ENCODE measurements at regions not wholly inside any gene's neighbourhood (a gene's known extent, or its start where the extent isn't known, plus 50 kb on each side); places are given as distances from the start of the nearest gene placed in this dataset.

GRCh38 chr9:86716326-86716922 is 230.9 kb downstream of the GAS1 start:
- no peak for ATAC-seq
- no peak for TF ChIP-seq TSHZ2 (CRISPR knock-in tag; IDR thresholded peaks at IDR 0.05)
- TF ChIP-seq RARB (CRISPR knock-in tag; IDR thresholded peaks at IDR 0.05) = no peak
- no peak for TF ChIP-seq PPARA (CRISPR knock-in tag; IDR thresholded peaks at IDR 0.05; ENCODE audit: borderline replicate concordance)
- no peak for TF ChIP-seq ZFP3 (CRISPR knock-in tag; IDR thresholded peaks at IDR 0.05)
- TF ChIP-seq CSRNP3 (CRISPR knock-in tag; IDR thresholded peaks at IDR 0.05) = no peak
- TF ChIP-seq PATZ1 (CRISPR knock-in tag; IDR thresholded peaks at IDR 0.05; ENCODE audit: borderline replicate concordance) = no peak
- no peak for TF ChIP-seq BACH2 (CRISPR knock-in tag; IDR thresholded peaks at IDR 0.05; ENCODE audit: borderline replicate concordance)
- TF ChIP-seq SNAI2 (CRISPR knock-in tag; IDR thresholded peaks at IDR 0.05) = no peak
- TF ChIP-seq ZNF565 (CRISPR knock-in tag; conservative IDR thresholded peaks at IDR 0.05; ENCODE audit: low read depth) = no peak
- TF ChIP-seq POU6F1 (CRISPR knock-in tag; IDR thresholded peaks at IDR 0.05; ENCODE audit: borderline replicate concordance, low read depth) = no peak
- TF ChIP-seq ARNTL (CRISPR knock-in tag; IDR thresholded peaks at IDR 0.05; ENCODE audit: borderline replicate concordance, low read depth) = no peak
- no peak for TF ChIP-seq TCF4 (CRISPR knock-in tag; IDR thresholded peaks at IDR 0.05; ENCODE audit: borderline replicate concordance)

GRCh38 chr9:86714999-86715398 is 232.3 kb downstream of the GAS1 start:
- no peak for TF ChIP-seq TOX (CRISPR knock-in tag; IDR thresholded peaks at IDR 0.05; ENCODE audit: borderline replicate concordance)
- TF ChIP-seq RARB (CRISPR knock-in tag; IDR thresholded peaks at IDR 0.05) = no peak
- no peak for TF ChIP-seq GLIS3 (CRISPR knock-in tag; IDR thresholded peaks at IDR 0.05)
- TF ChIP-seq CREB5 (CRISPR knock-in tag; IDR thresholded peaks at IDR 0.05; ENCODE audit: low read depth) = no peak
- ATAC-seq = peak; percentile 52

GRCh38 chr9:86713970-86714369 is 233.3 kb downstream of the GAS1 start:
- peak; percentile 91 for ATAC-seq
- no peak for TF ChIP-seq BACH2 (CRISPR knock-in tag; IDR thresholded peaks at IDR 0.05; ENCODE audit: borderline replicate concordance)
- TF ChIP-seq GLIS3 (CRISPR knock-in tag; IDR thresholded peaks at IDR 0.05) = no peak
- no peak for TF ChIP-seq ARNTL (CRISPR knock-in tag; IDR thresholded peaks at IDR 0.05; ENCODE audit: borderline replicate concordance, low read depth)
- TF ChIP-seq RARB (CRISPR knock-in tag; IDR thresholded peaks at IDR 0.05) = no peak
- TF ChIP-seq PPARA (CRISPR knock-in tag; IDR thresholded peaks at IDR 0.05; ENCODE audit: borderline replicate concordance) = no peak
- TF ChIP-seq ISL1 (CRISPR knock-in tag; IDR thresholded peaks at IDR 0.05) = no peak
- TF ChIP-seq ZFP3 (CRISPR knock-in tag; IDR thresholded peaks at IDR 0.05) = no peak
- no peak for TF ChIP-seq ZNF70 (CRISPR knock-in tag; IDR thresholded peaks at IDR 0.05)
- no peak for TF ChIP-seq CSRNP3 (CRISPR knock-in tag; IDR thresholded peaks at IDR 0.05)
- TF ChIP-seq OSR1 (CRISPR knock-in tag; IDR thresholded peaks at IDR 0.05) = no peak
- no peak for TF ChIP-seq CSDC2 (CRISPR knock-in tag; IDR thresholded peaks at IDR 0.05)
- TF ChIP-seq TCF4 (CRISPR knock-in tag; IDR thresholded peaks at IDR 0.05; ENCODE audit: borderline replicate concordance) = no peak
- TF ChIP-seq CREB5 (CRISPR knock-in tag; IDR thresholded peaks at IDR 0.05; ENCODE audit: low read depth) = no peak
- no peak for TF ChIP-seq ZNF8 (CRISPR knock-in tag; IDR thresholded peaks at IDR 0.05)
- no peak for TF ChIP-seq TSHZ2 (CRISPR knock-in tag; IDR thresholded peaks at IDR 0.05)
